ENCODE measurements at regions not wholly inside any gene's neighbourhood (a gene's known extent, or its start where the extent isn't known, plus 50 kb on each side); places are given as distances from the start of the nearest gene placed in this dataset.

- TF ChIP-seq CTCF (tag by site-specific recombination; IDR thresholded peaks at IDR 0.05) (no peak), ZNF549 (tag by site-specific recombination; IDR thresholded peaks at IDR 0.05) (no peak), ZNF473 (tag by site-specific recombination; IDR thresholded peaks at IDR 0.05) (no peak), ZNF146 (tag by site-specific recombination; IDR thresholded peaks at IDR 0.05) (no peak), ZNF335 (tag by site-specific recombination; conservative IDR thresholded peaks at IDR 0.05) (no peak)
These were observed 133.2 kb downstream of the SNX5 start for GRCh38 chr20:17835240-17835933.

All from HEK293 (cell line).